ENCODE measurements at regions not wholly inside any gene's neighbourhood (a gene's known extent, or its start where the extent isn't known, plus 50 kb on each side); places are given as distances from the start of the nearest gene placed in this dataset.

DNA sequence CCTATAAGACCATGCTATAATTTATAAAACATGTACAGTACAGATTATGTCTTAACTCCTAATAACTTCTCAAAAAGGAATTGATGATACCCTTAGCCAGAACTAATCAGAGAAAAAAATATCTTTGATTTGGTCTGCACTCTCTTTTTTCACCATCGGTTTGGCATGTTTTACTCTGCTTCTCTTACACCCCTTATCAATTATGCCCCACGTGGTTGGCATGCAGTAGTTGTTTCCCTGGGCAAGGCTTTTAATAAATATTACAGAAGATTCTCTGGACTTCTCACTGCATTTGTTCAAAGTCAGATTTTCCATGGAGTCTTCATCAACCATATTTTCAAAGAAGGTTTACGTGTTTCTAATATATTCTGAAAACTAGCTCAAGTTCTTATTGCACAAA, 167.4 kb upstream of the LRIG3 start:
- Histone ChIP-seq H3K9me2 (replicated peaks; ENCODE audit: insufficient read depth) (no peaks in the 10 kb centered on the region), H3K27me3 (no peaks in the 10 kb centered on the region), H3K36me3 (replicated peaks; ENCODE audit: insufficient read depth, low read depth) (no peaks in the 10 kb centered on the region), H3K4me3 (no peak overlapping the region), H3K27ac (no peak overlapping the region), H2AFZ (no peak overlapping the region), H3K4me1 (ENCODE audit: insufficient read depth) (peaks cover 27% of the 10 kb centered on the region), H3K4me2 (no peak overlapping the region), H3K79me2 (no peaks in the 10 kb centered on the region), H3K9me3 (ENCODE audit: low read depth) (no peaks in the 10 kb centered on the region), H4K20me1 (ENCODE audit: insufficient read depth, poor library complexity, severe bottlenecking) (no peaks in the 10 kb centered on the region)
- no peak for DNase-seq (ENCODE audit: low spot score)
- WGBS (ENCODE audit: low lambda C conversion rate, missing lambda C conversion rate): 83% methylated on average over 3 of the region's 3 CpGs
- TF ChIP-seq EZH2 (IDR thresholded peaks at IDR 0.05; ENCODE audit: borderline replicate concordance) (no peak), EZH2phosphoT487 (IDR thresholded peaks at IDR 0.05; ENCODE audit: low read depth, severe bottlenecking, unreplicated experiment) (no peak)
- TF ChIP-seq, protein P1, sequence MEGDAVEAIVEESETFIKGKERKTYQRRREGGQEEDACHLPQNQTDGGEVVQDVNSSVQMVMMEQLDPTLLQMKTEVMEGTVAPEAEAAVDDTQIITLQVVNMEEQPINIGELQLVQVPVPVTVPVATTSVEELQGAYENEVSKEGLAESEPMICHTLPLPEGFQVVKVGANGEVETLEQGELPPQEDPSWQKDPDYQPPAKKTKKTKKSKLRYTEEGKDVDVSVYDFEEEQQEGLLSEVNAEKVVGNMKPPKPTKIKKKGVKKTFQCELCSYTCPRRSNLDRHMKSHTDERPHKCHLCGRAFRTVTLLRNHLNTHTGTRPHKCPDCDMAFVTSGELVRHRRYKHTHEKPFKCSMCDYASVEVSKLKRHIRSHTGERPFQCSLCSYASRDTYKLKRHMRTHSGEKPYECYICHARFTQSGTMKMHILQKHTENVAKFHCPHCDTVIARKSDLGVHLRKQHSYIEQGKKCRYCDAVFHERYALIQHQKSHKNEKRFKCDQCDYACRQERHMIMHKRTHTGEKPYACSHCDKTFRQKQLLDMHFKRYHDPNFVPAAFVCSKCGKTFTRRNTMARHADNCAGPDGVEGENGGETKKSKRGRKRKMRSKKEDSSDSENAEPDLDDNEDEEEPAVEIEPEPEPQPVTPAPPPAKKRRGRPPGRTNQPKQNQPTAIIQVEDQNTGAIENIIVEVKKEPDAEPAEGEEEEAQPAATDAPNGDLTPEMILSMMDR (IDR thresholded peaks at IDR 0.05; ENCODE audit: poor library complexity): no peak

DNA sequence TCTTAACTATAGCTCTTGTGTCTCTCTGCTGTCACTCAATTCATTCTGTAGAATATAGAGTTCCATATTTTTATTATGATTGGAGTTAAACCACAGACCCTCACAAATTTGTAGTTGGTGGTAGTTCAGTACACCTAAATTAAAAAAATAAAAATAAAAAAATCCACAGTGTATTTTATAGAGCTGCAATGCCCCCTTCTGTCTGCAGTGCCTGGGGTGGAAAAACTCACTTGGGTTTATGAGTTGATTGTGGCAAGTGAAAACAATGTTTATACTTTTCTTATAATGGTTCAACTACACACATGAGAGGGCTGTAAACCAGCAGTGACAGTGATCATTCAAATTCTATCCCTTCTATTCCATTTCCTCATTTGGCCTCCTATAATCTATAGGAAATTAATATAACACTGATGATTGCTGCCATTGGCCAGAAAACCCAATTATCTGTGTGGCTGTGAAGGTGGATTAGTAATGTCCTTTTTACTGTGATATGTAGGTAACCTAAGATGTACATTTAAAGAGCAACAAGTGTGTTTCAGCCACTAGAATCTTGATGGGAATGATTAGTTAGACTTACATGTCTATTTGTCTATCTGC, 166.9 kb upstream of the LRIG3 start:
- no peaks in the 10 kb centered on the region for H3K36me3 ChIP-seq (replicated peaks; ENCODE audit: insufficient read depth, low read depth)
- H3K27ac ChIP-seq: no peak overlapping the region
- H3K4me2 ChIP-seq: no peak overlapping the region
- no peak overlapping the region for H2AFZ ChIP-seq
- peaks cover 27% of the 10 kb centered on the region for H3K4me1 ChIP-seq (ENCODE audit: insufficient read depth)
- H3K4me3 ChIP-seq: no peak overlapping the region
- no peaks in the 10 kb centered on the region for H3K79me2 ChIP-seq
- no peak for TF ChIP-seq EZH2 (IDR thresholded peaks at IDR 0.05; ENCODE audit: borderline replicate concordance)
- TF ChIP-seq, protein P1 (IDR thresholded peaks at IDR 0.05; ENCODE audit: poor library complexity): peak; percentile 64
- no peaks in the 10 kb centered on the region for H4K20me1 ChIP-seq (ENCODE audit: insufficient read depth, poor library complexity, severe bottlenecking)
- H3K27me3 ChIP-seq: no peaks in the 10 kb centered on the region
- DNase-seq (ENCODE audit: low spot score): peak; percentile 17
- no peaks in the 10 kb centered on the region for H3K9me3 ChIP-seq (ENCODE audit: low read depth)
- H3K9me2 ChIP-seq (replicated peaks; ENCODE audit: insufficient read depth): no peaks in the 10 kb centered on the region

DNA sequence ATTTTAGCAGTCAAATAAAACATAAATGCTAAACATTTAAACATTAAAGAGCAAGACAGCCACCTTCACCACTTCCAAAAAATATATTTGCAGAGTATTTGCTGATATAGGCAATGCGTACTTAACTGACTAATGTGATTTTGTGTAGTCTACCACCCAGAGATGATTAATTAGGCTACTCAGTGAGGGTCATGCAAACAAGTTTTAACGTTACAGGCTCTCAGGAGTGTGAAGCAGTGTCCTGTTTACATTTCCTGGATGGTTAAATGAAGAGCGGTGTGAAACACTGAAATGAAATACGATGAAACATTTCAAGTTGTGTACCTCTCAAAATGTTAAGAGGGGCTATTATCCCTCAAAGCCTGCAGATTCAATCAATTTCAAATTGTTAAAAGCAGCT, 165.8 kb upstream of the LRIG3 start:
- Histone ChIP-seq H3K27ac (no peak overlapping the region), H3K9me3 (ENCODE audit: low read depth) (no peaks in the 10 kb centered on the region), H3K79me2 (no peaks in the 10 kb centered on the region), H3K4me2 (no peak overlapping the region), H3K36me3 (replicated peaks; ENCODE audit: insufficient read depth, low read depth) (no peaks in the 10 kb centered on the region), H3K27me3 (no peaks in the 10 kb centered on the region), H4K20me1 (ENCODE audit: insufficient read depth, poor library complexity, severe bottlenecking) (no peaks in the 10 kb centered on the region), H3K9me2 (replicated peaks; ENCODE audit: insufficient read depth) (no peaks in the 10 kb centered on the region), H3K4me3 (no peak overlapping the region), H2AFZ (no peak overlapping the region), H3K4me1 (ENCODE audit: insufficient read depth) (peaks cover 27% of the 10 kb centered on the region)
- 61% methylated on average over 4 of the region's 4 CpGs for WGBS (ENCODE audit: low lambda C conversion rate, missing lambda C conversion rate)
- DNase-seq (ENCODE audit: low spot score): no peak
- TF ChIP-seq, protein P1 (IDR thresholded peaks at IDR 0.05; ENCODE audit: poor library complexity): no peak
- TF ChIP-seq EZH2 (IDR thresholded peaks at IDR 0.05; ENCODE audit: borderline replicate concordance) (no peak), EZH2phosphoT487 (IDR thresholded peaks at IDR 0.05; ENCODE audit: low read depth, severe bottlenecking, unreplicated experiment) (no peak)

DNA sequence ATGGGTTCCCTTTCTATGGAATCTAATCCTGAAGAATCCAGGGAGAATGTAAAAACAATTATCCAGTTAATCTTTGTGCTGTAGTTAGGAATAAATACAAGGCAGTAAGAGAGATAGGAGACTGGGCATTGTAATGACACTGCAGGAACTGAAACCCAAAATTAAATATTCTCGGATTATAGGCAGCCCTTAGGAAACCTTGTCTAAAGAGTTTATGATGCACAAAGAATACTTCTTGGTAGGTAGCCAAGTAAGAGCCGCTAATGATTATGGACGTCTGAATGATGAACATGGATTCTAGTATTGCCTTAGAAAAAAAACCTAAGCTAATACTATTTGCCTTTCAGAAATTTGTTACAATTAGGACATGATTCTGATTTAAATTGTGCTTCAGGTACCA, 165.4 kb upstream of the LRIG3 start:
- Histone ChIP-seq H3K4me2 (no peak overlapping the region), H3K4me3 (no peak overlapping the region), H3K27me3 (no peaks in the 10 kb centered on the region), H4K20me1 (ENCODE audit: insufficient read depth, poor library complexity, severe bottlenecking) (no peaks in the 10 kb centered on the region), H3K27ac (peak overlapping the region; percentile 71), H3K9me3 (ENCODE audit: low read depth) (no peaks in the 10 kb centered on the region), H3K4me1 (ENCODE audit: insufficient read depth) (peaks cover 27% of the 10 kb centered on the region), H3K79me2 (no peaks in the 10 kb centered on the region), H3K9me2 (replicated peaks; ENCODE audit: insufficient read depth) (no peaks in the 10 kb centered on the region), H2AFZ (no peak overlapping the region), H3K36me3 (replicated peaks; ENCODE audit: insufficient read depth, low read depth) (no peaks in the 10 kb centered on the region)
- 60% methylated on average over 3 of the region's 3 CpGs for WGBS (ENCODE audit: low lambda C conversion rate, missing lambda C conversion rate)
- no peak for TF ChIP-seq EZH2 (IDR thresholded peaks at IDR 0.05; ENCODE audit: borderline replicate concordance)
- TF ChIP-seq EZH2phosphoT487 (IDR thresholded peaks at IDR 0.05; ENCODE audit: low read depth, severe bottlenecking, unreplicated experiment): no peak
- TF ChIP-seq, protein P1 (IDR thresholded peaks at IDR 0.05; ENCODE audit: poor library complexity): no peak
- no peak for DNase-seq (ENCODE audit: low spot score)

Measured in hepatocyte (in vitro differentiated cells).